GM12891 (cell line): ENCODE measurements at regions not wholly inside any gene's neighbourhood (a gene's known extent, or its start where the extent isn't known, plus 50 kb on each side); places are given as distances from the start of the nearest gene placed in this dataset.
A peak's percentile ranks its signal among the peaks of the same experiment; 100 is the strongest.

Experiments
- DNase-seq: peaks from one replicate; pipeline ENCODE4 v3.0.0; 2011; ENCODE audit warnings: low spot score; ENCODE audit not compliant: insufficient read length
- FAIRE-seq: peaks from 2 replicates; lab custom pipeline; 2011; peaks lifted over from hg19 to GRCh38; lab: Jason Lieb, UNC
- PAX5 ChIP-seq: IDR thresholded peaks from 2 replicates; pipeline ENCODE4 v1.6.1; 2011; ENCODE audit warnings: low read length, moderate library complexity, mild to moderate bottlenecking; ENCODE audit not compliant: insufficient read depth, severe bottlenecking
- POLR2A ChIP-seq: IDR thresholded peaks from 2 replicates; pipeline ENCODE4 v1.6.1; 2011; ENCODE audit warnings: low read depth, low read length, control low read depth
- POLR2AphosphoS5 ChIP-seq: IDR thresholded peaks from 2 replicates; pipeline ENCODE4 v1.6.1; 2011; ENCODE audit warnings: low read depth, low read length, control low read depth
- POU2F2 ChIP-seq: IDR thresholded peaks from 2 replicates; pipeline ENCODE4 v1.6.1; 2011; ENCODE audit warnings: low read depth, mild to moderate bottlenecking, control low read depth, low read length, moderate library complexity
- SPI1 ChIP-seq: IDR thresholded peaks from 2 replicates; pipeline ENCODE4 v1.6.1; 2011; ENCODE audit warnings: low read depth, low read length, control low read depth
- TAF1 ChIP-seq: IDR thresholded peaks from 2 replicates; pipeline ENCODE4 v1.6.1; 2011; ENCODE audit warnings: low read depth, low read length, control low read depth

GRCh38 chr16:59220011-59220410 is 485.9 kb upstream of the GOT2 start:
- TF ChIP-seq PAX5 (no peak), SPI1 (no peak), POU2F2 (no peak), POLR2AphosphoS5 (no peak), POLR2A (no peak), TAF1 (no peak)
- DNase-seq = no peak
- no peak for FAIRE-seq

- TF ChIP-seq POU2F2 (no peak), SPI1 (no peak), POLR2AphosphoS5 (no peak), PAX5 (no peak), TAF1 (no peak)
- no peak for FAIRE-seq
- DNase-seq = no peak
Measured at GRCh38 chr16:59216291-59216690, 482.2 kb upstream of the GOT2 start.

- DNase-seq (no peak), FAIRE-seq (no peak)
- TF ChIP-seq PAX5 (no peak), TAF1 (no peak), POLR2AphosphoS5 (no peak), POU2F2 (no peak), POLR2A (no peak), SPI1 (no peak)
Measured at GRCh38 chr16:59214455-59214854, 480.3 kb upstream of the GOT2 start.

GRCh38 chr16:59213952-59214351 is 479.8 kb upstream of the GOT2 start:
- DNase-seq (no peak), FAIRE-seq (no peak)
- TF ChIP-seq POLR2AphosphoS5 (no peak), SPI1 (0 out of 2 replicates have a peak, but pooled peaks have one; percentile 4)

GRCh38 chr16:59212492-59213024 is 478.4 kb upstream of the GOT2 start:
- FAIRE-seq (no peak), DNase-seq (no peak)
- TF ChIP-seq PAX5 (no peak), POLR2A (no peak)

GRCh38 chr16:59210955-59211541 is 476.9 kb upstream of the GOT2 start:
- TF ChIP-seq TAF1 = no peak
- TF ChIP-seq POLR2A = no peak
- TF ChIP-seq POLR2AphosphoS5 = no peak
- no peak for FAIRE-seq
- no peak for DNase-seq

- TF ChIP-seq POLR2AphosphoS5 = no peak
- no peak for TF ChIP-seq SPI1
- no peak for TF ChIP-seq POLR2A
- no peak for TF ChIP-seq POU2F2
- no peak for TF ChIP-seq TAF1
- TF ChIP-seq PAX5 = no peak
- no peak for DNase-seq
- FAIRE-seq = no peak
Measured at GRCh38 chr16:59205403-59205802, 471.3 kb upstream of the GOT2 start.

- TF ChIP-seq PAX5 = no peak
- TF ChIP-seq POU2F2 = no peak
- TF ChIP-seq TAF1 = no peak
- TF ChIP-seq POLR2AphosphoS5 = no peak
- no peak for TF ChIP-seq POLR2A
- no peak for TF ChIP-seq SPI1
- FAIRE-seq = no peak
Measured at GRCh38 chr16:59204589-59204988, 470.5 kb upstream of the GOT2 start.

GRCh38 chr16:59202233-59202862 is 468.2 kb upstream of the GOT2 start:
- DNase-seq (no peak), FAIRE-seq (no peak)
- TF ChIP-seq TAF1 = no peak
- TF ChIP-seq PAX5 = no peak
- no peak for TF ChIP-seq SPI1
- TF ChIP-seq POU2F2 = no peak
- no peak for TF ChIP-seq POLR2AphosphoS5
- TF ChIP-seq POLR2A = no peak

More at GRCh38 chr16:59204589-59204988, 470.5 kb upstream of the GOT2 start:
- DNase-seq = no peak

GRCh38 chr16:59201821-59202220 is 467.7 kb upstream of the GOT2 start:
- no peak for DNase-seq
- FAIRE-seq = no peak
- TF ChIP-seq TAF1 (no peak), POLR2AphosphoS5 (no peak), POU2F2 (no peak), POLR2A (no peak), PAX5 (no peak), SPI1 (no peak)
